HCT116 (cell line): ENCODE measurements at regions not wholly inside any gene's neighbourhood (a gene's known extent, or its start where the extent isn't known, plus 50 kb on each side); places are given as distances from the start of the nearest gene placed in this dataset.

Experiments used
- ATAC-seq: fragments of 200-7000 bp; cut with Tn5 transposase; 2 replicates; pipeline ENCODE4 v1.9.1; 2020; ENCODE audit warnings: mild to moderate bottlenecking, moderate library complexity
- BruUV-seq: library from RNA; stranded (reverse); fragments of 400-500 nt; replicated peaks from 2 replicates; lab custom pipeline; 2021; lab: Mats Ljungman, UMichigan
- CTCF ChIA-PET: fragments of 300-600 bp; sonication (Branson Sonifier 250); formaldehyde crosslinking; loops from one replicate; lab custom pipeline; 2021; ENCODE audit warnings: antibody characterized with exemption; lab: Charles Lee
- POLR2A ChIA-PET: fragments of 300-600, 350-600 bp; sonication (Branson Sonifier 250); formaldehyde crosslinking; loops from one replicate; lab custom pipeline; 2021; ENCODE audit warnings: antibody characterized with exemption; lab: Charles Lee
- RAD21 ChIA-PET, 2 experiments: fragments of 300-600 bp; sonication (Branson Sonifier 250); formaldehyde crosslinking; loops; one replicate each; lab custom pipeline; 2023; ENCODE audit warnings: low total read pairs in 2 of 2; ENCODE audit not compliant: uncharacterized antibody in 2 of 2, unreplicated experiment in 2 of 2, low non-redundant PET in 1 of 2; lab: Charles Lee
- DNase-seq: peaks from one replicate; pipeline ENCODE4 v3.0.0-alpha.2; 2010; ENCODE audit warnings: low read depth, low spot score
- H2AFZ ChIP-seq: fragments of 200-600 bp; shearing (Covaris generic), sonication (generic); 2 replicates; pipeline ENCODE4 v1.6.1; 2017; ENCODE audit warnings: low read depth, mixed run types, mixed read lengths, antibody characterized with exemption, low read length; ENCODE audit not compliant: poor library complexity, severe bottlenecking
- H3K27ac ChIP-seq: 2 replicates; pipeline ENCODE4 v1.5.1; 2012; ENCODE audit warnings: low read depth, low read length
- H3K27me3 ChIP-seq: fragments of 200-600 bp; sonication (generic); 2 replicates; pipeline ENCODE4 v1.6.1; 2016; ENCODE audit warnings: mixed run types, low read length, mixed read lengths; ENCODE audit not compliant: insufficient read depth
- H3K36me3 ChIP-seq, 2 experiments: fragments of 200-500 bp in 1 of 2; fragments of 200-600 bp in 1 of 2; sonication (Bioruptor generic) in 1 of 2; sonication (generic) in 1 of 2; 2 replicates each; pipeline versions ENCODE4 v1.5.1 to v1.6.1; 2014 to 2016; ENCODE audit warnings: low read length in 2 of 2, inconsistent platforms in 1 of 2, mixed read lengths in 1 of 2, mixed run types in 1 of 2; ENCODE audit not compliant: insufficient read depth in 2 of 2, control insufficient read depth in 1 of 2
- H3K4me1 ChIP-seq, 2 experiments: fragments of 200-600 bp in 1 of 2; sonication (generic) in 1 of 2; 2 replicates each; pipeline versions ENCODE4 v1.5.1 to v1.6.1; 2012 to 2017; ENCODE audit warnings: low read length in 2 of 2, inconsistent platforms in 1 of 2, mild to moderate bottlenecking in 1 of 2, mixed read lengths in 1 of 2, mixed run types in 1 of 2, moderate library complexity in 1 of 2; ENCODE audit not compliant: insufficient read depth in 2 of 2, control insufficient read depth in 1 of 2
- H3K4me2 ChIP-seq: fragments of 200-600 bp; sonication (generic); 2 replicates; pipeline ENCODE4 v1.6.1; 2017; ENCODE audit warnings: mixed run types, low read length, mixed read lengths
- H3K4me3 ChIP-seq, 2 experiments: fragments of 200-600 bp in 1 of 2; sonication (generic) in 1 of 2; replicated peaks in 1 of 2; 2 replicates each; pipeline ENCODE4 v1.5.1; 2011 to 2016; ENCODE audit warnings: low read length in 2 of 2, control low read depth in 1 of 2, low read depth in 1 of 2, mild to moderate bottlenecking in 1 of 2, mixed read lengths in 1 of 2, mixed run types in 1 of 2
- H3K79me2 ChIP-seq: fragments of 200-600 bp; sonication (generic); 2 replicates; pipeline ENCODE4 v1.6.1; 2017; ENCODE audit warnings: mild to moderate bottlenecking, mixed run types, low read length, moderate library complexity, mixed read lengths; ENCODE audit not compliant: insufficient read depth
- H3K9ac ChIP-seq: fragments of 200-600 bp; sonication (generic); 2 replicates; pipeline ENCODE4 v1.6.1; 2016; ENCODE audit warnings: low read length, mixed read lengths
- H3K9me2 ChIP-seq: fragments of 200-600 bp; sonication (generic), shearing (Covaris generic); 2 replicates; pipeline ENCODE4 v1.6.1; 2017; ENCODE audit warnings: mixed run types, mild to moderate bottlenecking, moderate library complexity; ENCODE audit not compliant: insufficient read depth
- H3K9me3 ChIP-seq, 2 experiments: fragments of 200-500 bp in 1 of 2; fragments of 200-600 bp in 1 of 2; sonication (Bioruptor generic) in 1 of 2; sonication (generic) in 1 of 2; 2 replicates each; pipeline ENCODE4 v1.6.1; 2014 to 2017; ENCODE audit warnings: low read length in 2 of 2, mixed read lengths in 2 of 2, inconsistent platforms in 1 of 2, low read depth in 1 of 2, mild to moderate bottlenecking in 1 of 2, mixed run types in 1 of 2, moderate library complexity in 1 of 2; ENCODE audit not compliant: control insufficient read depth in 1 of 2, insufficient read depth in 1 of 2
- H4K20me1 ChIP-seq: fragments of 200-600 bp; sonication (generic), shearing (Covaris generic); 2 replicates; pipeline ENCODE4 v1.6.1; 2017; ENCODE audit warnings: mixed run types, mild to moderate bottlenecking, moderate library complexity; ENCODE audit not compliant: insufficient read depth
- ATF3 ChIP-seq: IDR thresholded peaks from 2 replicates; pipeline ENCODE4 v1.6.1; 2012
- CBX3 ChIP-seq: IDR thresholded peaks from 2 replicates; pipeline ENCODE4 v1.6.1; 2012; ENCODE audit warnings: low read depth
- EGR1 ChIP-seq: IDR thresholded peaks from 2 replicates; pipeline ENCODE4 v1.6.1; 2012; ENCODE audit warnings: low read depth
- EZH2phosphoT487 ChIP-seq: fragments of 200-600 bp; IDR thresholded peaks from 2 replicates; pipeline ENCODE4 v1.6.1; 2018; ENCODE audit warnings: antibody characterized with exemption, borderline replicate concordance
- FOSL1 ChIP-seq: IDR thresholded peaks from 2 replicates; pipeline ENCODE4 v1.6.1; 2012; ENCODE audit warnings: low read depth
- POLR2AphosphoS5 ChIP-seq: IDR thresholded peaks from 2 replicates; pipeline ENCODE4 v1.6.1; 2011; ENCODE audit warnings: mild to moderate bottlenecking, low read depth, low read length, moderate library complexity
- RAD21 ChIP-seq: IDR thresholded peaks from 2 replicates; pipeline ENCODE4 v1.6.1; 2012; ENCODE audit warnings: low read depth, mild to moderate bottlenecking
- SIN3A ChIP-seq: IDR thresholded peaks from 2 replicates; pipeline ENCODE4 v1.6.1; 2012; ENCODE audit warnings: low read depth
- SP1 ChIP-seq: IDR thresholded peaks from 2 replicates; pipeline ENCODE4 v1.6.1; 2012; ENCODE audit warnings: low read depth
- SRF ChIP-seq: IDR thresholded peaks from 2 replicates; pipeline ENCODE4 v1.6.1; 2012; ENCODE audit warnings: low read depth
- TCF7L2 ChIP-seq: IDR thresholded peaks from 2 replicates; pipeline ENCODE4 v1.7.0; 2011; ENCODE audit warnings: borderline replicate concordance, inconsistent platforms; ENCODE audit not compliant: insufficient read depth, insufficient read length; ENCODE audit errors: extremely low read depth
- ZNF274 ChIP-seq: fragments of 200-500 bp; sonication (Bioruptor generic); IDR thresholded peaks from 2 replicates; pipeline ENCODE4 v1.6.1; 2014; ENCODE audit warnings: mild to moderate bottlenecking, low read depth, low read length, inconsistent platforms
- intact Hi-C: fragments of 100-400 bp; cut with micrococcal nuclease; formaldehyde crosslinking; loops from 2 replicates; pipeline ENCODE4 v1.10.0; 2022
- TF ChIP-seq, protein P1 (sequence below): IDR thresholded peaks from 2 replicates; pipeline ENCODE4 v1.6.1; 2012; ENCODE audit warnings: low read depth

DNA sequence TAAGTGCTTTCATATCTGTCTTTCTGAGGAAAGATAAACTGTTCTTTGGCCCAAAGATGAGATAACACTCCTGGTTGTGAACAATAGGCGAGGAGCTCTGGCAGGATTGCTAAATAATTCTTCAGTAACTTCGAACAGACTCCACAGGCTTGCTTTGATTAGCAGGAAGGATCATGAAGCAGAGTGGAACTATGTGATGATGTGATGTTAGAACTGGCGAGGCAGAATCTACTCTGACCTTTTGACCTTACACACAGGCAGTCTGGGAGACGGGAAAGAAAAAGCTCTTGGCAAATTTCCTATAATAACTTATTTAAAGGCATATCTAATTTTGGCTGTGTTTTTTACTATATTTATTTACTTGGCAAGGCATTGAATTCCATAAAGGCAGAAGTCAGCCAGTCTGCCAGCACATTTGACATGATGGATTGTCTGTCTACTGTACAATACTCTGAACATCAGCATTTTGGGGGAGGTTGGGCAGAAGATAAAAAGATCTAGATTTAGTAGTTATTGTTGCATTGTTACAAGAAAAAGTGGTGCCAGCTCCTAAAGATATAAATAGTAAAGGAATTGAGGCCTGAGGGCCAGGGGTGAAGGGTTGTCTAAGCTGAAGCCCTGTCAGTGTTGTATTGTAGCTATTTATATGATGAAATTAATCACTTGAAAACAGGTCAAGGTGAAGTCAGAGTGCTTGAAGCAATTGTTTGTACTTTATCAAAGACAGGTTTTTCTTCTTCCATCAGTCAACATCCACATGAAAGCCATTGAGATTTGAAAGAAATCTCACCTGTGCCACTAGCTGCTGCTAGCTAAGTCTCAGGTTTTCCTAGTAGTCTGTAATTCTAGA lies 708.8 kb downstream of the LTN1 start:
- no TSS peak for BruUV-seq
- no peaks in the 10 kb centered on the region for H3K79me2 ChIP-seq
- TF ChIP-seq EGR1: no peak
- TF ChIP-seq ZNF274: no peak
- no peak for TF ChIP-seq ATF3
- TF ChIP-seq RAD21: no peak
- no peak for TF ChIP-seq POLR2AphosphoS5
- no peak for TF ChIP-seq SIN3A
- no peak for TF ChIP-seq SRF
- no peak for TF ChIP-seq SP1
- TF ChIP-seq TCF7L2: no peak
- no peak for TF ChIP-seq EZH2phosphoT487
- TF ChIP-seq CBX3: no peak
- no peak for TF ChIP-seq FOSL1
- TF ChIP-seq, protein P1, sequence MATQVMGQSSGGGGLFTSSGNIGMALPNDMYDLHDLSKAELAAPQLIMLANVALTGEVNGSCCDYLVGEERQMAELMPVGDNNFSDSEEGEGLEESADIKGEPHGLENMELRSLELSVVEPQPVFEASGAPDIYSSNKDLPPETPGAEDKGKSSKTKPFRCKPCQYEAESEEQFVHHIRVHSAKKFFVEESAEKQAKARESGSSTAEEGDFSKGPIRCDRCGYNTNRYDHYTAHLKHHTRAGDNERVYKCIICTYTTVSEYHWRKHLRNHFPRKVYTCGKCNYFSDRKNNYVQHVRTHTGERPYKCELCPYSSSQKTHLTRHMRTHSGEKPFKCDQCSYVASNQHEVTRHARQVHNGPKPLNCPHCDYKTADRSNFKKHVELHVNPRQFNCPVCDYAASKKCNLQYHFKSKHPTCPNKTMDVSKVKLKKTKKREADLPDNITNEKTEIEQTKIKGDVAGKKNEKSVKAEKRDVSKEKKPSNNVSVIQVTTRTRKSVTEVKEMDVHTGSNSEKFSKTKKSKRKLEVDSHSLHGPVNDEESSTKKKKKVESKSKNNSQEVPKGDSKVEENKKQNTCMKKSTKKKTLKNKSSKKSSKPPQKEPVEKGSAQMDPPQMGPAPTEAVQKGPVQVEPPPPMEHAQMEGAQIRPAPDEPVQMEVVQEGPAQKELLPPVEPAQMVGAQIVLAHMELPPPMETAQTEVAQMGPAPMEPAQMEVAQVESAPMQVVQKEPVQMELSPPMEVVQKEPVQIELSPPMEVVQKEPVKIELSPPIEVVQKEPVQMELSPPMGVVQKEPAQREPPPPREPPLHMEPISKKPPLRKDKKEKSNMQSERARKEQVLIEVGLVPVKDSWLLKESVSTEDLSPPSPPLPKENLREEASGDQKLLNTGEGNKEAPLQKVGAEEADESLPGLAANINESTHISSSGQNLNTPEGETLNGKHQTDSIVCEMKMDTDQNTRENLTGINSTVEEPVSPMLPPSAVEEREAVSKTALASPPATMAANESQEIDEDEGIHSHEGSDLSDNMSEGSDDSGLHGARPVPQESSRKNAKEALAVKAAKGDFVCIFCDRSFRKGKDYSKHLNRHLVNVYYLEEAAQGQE: no peak
- no peak for DNase-seq
- ATAC-seq: no peak
- no peaks in the 10 kb centered on the region for H3K27me3 ChIP-seq
- ChIA-PET RAD21 (no interaction called here), CTCF (no interaction called here), POLR2A (no interaction called here)
- no peak overlapping the region for H3K4me3 ChIP-seq
- peaks cover 3 to 45% of the 10 kb centered on the region in 2 experiments; a peak in 2 of 4 replicates for H3K9me3 ChIP-seq
- H2AFZ ChIP-seq: no peak overlapping the region
- no peaks in the 10 kb centered on the region for H3K9me2 ChIP-seq
- no peak overlapping the region for H3K27ac ChIP-seq
- H4K20me1 ChIP-seq: no peaks in the 10 kb centered on the region
- intact Hi-C loops: no loop called here
- no peak overlapping the region for H3K9ac ChIP-seq
- H3K4me2 ChIP-seq: no peak overlapping the region
- no peaks in the 10 kb centered on the region for H3K4me1 ChIP-seq
- H3K36me3 ChIP-seq: no peaks in the 10 kb centered on the region; a peak in 1 of 4 replicates
